GM18873 (cell line): ENCODE measurements at regions not wholly inside any gene's neighbourhood (a gene's known extent, or its start where the extent isn't known, plus 50 kb on each side); places are given as distances from the start of the nearest gene placed in this dataset.

Experiments
- ATAC-seq: cut with Tn5 transposase; IDR thresholded peaks from one replicate; pipeline ENCODE4 v1.9.1; 2021; ENCODE audit warnings: mild to moderate bottlenecking, moderate library complexity, moderate number of reproducible peaks; ENCODE audit not compliant: unreplicated experiment, low FRiP score

DNA sequence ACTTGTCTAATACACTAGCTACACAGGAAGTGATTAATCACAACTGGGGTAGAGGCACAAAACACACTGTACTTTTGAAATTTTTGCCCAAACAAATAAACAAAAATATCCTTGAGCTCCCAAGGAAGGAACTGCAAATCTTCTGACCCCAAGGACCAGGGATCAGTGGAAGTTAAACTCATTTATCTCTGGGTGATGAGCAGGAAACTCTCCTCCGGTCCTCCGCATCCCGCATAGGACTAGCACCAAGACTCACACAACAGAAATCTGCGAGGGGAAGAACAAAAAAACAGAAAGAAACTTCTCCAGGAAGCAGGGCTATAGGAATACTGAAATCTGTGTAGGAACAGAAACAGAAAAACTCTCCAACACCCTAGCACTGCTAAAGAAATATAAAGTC, 650.3 kb downstream of the DCDC2C start:
- ATAC-seq: no peak

DNA sequence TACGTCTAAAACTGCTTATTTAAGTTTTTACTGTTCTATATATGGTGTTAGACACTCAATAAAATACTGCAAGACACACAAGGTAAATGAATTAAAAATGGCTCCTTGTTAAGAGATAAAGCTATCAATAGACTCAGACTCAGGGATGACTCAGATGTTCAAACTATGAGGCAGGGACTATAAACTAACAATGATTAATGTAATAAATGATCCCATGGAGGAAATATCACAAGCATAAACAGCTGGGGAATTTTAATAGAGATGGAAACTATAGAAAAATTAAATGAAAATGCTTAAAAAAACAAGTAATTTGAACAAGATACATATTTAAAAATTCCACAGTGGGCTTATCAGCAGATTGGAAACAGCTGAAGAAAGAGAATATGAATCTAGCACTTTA, 650.8 kb downstream of the DCDC2C start:
- no peak for ATAC-seq

DNA sequence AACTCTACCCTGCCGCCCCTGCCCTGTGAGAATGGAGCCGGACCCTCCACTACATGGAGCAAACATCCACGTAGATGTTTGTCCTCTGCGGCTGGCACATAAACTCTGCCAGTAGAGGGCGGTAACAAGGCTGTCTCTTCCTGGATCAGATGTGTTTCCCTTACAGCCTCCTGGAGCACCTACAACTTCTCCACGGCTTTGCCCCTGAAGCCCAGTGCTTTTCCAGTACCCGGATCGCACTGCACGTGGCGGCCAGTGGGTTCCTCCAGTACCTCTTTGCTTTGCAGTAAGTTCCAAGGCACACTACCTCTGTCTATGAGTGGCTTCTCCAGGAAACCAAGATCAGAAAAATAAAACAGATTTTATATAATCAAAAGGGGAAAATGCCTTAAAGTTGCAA, 651.3 kb downstream of the DCDC2C start:
- ATAC-seq: no peak

DNA sequence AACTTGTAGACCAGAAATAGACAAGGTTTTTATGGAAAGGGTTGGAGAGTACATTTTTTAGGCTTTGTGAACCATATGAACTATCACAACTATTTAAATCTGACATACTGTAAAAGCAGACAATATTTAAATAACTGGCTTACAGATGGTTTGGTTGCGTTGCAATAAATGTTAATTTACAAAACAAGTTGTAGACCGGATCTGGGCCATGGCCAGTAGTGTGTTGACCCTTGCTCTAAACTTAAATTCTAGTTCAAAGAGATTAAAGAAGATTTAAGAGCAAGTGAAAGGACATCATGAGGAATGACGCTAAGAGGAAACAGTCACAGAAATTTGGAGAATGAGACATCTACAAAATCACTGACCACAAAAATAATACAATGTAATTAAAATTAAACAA, 652.7 kb downstream of the DCDC2C start:
- ATAC-seq: no peak

DNA sequence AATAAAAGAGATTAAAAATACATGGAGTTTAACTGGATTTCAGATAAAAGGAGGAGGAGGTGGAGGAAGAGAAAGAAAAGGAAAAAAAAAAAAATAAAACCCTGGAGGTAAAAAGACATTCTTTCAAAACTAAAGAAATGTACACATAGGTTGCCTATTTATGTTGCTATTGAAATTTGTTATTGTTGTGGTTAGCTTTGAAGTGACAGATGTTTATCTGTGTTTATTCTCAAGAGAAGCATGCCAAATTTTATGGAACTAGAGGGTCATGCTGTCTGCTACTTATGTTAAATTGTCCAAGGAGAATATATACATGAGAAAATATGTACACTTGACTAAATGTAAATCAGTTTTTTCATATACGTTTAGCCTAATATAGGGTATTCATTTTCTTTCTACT, 653.2 kb downstream of the DCDC2C start:
- no peak for ATAC-seq

DNA sequence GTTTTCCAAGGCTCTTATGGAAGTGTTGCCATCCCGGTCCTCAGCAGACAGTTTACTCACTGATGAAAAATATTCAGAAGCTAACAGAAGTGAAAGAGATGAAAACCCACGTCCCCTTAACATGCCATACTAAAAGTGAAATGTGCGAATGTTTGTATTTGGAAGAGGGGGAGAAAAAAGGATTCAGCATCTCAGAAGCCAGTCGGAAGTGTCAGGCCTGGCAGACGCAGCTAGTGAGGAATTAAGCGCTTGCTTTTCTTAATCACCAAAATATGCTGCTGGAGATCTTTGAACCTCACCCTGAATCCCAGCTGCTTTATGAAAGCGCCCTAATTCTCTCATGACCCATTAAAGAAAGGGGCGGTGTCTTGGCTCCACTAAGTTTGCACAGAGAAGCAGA, 653.7 kb downstream of the DCDC2C start:
- no peak for ATAC-seq

DNA sequence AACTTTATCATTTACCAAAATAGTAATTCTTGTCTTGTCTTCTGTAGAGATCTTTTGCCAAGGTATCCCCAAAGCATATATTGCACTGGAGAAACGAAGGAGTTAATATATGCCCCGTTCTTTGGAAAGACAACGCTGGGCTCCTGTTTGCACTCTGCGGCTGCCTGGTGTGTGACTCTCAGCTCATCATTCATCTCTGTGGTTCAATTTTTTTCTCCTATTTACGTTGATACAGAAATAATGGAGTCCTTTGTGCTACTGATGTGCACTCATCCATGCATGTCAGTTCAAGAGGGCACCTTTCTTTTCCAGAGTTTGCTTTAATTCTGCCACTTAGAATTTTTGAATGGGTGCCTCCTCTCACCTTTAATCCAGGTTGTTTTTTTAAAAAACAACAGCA, 655.5 kb downstream of the DCDC2C start:
- ATAC-seq: no peak

DNA sequence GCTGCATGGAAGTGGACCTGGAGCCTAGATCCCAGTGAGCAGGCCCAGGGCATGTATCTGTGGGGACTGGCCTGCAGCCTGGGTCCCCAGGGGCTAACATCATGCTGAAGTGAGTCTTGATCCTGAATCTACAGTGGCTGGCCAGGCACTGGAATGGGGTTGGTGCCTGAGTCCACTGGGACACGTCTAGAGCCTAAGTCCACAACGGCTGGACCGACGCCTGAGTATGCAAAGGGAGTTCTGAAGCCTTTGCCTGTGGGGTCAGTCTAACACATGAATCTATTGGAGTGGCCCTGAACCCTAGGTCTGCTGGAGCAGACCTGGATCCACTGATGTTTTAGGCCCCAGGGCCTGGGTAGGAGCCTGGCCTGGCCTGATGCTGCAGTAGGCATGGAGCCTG, 665.5 kb downstream of the DCDC2C start:
- no peak for ATAC-seq

DNA sequence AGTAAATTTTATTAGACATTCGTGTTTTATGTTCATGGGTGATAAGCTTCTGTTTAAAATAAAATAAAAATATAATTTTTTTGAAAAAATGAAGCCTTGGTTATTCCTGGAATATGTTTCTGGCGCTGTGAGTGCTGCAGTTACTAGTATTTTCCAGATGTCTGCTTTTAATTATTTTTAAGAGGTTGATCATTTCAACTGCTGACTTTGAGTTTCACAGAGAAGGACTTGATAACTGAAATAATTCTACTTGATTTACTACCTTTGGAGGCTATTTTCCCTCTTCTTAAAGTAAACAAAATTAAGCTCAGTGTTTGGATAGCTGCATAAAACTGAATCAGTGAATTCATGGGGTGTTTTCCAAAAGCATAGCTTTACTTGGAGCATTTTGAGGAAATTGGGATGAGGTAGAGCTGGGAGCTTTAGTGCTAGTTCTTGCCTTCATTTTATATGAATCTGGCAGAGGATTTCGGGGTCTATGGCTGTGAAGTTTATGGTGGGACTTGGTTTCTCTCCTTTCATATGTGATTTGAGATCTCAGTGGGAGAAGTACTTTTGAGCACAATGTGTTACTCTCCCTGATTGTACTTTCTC, 666.5 kb downstream of the DCDC2C start:
- ATAC-seq: no peak

DNA sequence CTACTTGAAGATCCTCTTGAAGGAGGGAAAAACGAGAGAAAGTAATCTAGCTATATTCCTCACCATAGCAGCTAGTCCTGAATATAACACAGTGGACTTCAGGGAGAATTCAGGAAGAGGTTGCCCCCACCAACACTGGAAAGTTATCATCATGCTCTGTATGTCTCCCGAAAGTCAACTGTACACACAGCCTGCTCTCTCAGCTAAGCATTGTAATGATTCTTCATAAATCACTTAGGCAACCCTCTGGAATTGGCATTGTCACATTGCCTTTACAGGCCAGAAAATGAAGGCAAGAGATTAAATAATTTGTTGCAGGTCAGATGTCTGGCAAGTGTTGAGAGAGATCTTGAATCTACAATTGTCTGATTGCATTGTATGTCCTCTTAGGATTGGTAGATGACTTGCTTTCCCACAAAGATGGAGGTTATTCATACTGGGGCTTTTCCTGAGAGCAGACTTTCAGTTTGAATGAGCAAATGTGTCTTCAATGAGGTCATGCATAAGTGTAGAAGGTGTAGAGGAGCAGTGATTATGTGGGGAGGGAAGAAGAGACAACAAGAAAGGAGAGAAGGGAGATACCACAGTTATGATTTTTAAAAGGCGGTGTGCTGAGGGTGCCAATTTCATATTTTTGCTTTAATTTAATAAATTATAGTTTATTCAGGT, 667.2 kb downstream of the DCDC2C start:
- ATAC-seq: no peak

DNA sequence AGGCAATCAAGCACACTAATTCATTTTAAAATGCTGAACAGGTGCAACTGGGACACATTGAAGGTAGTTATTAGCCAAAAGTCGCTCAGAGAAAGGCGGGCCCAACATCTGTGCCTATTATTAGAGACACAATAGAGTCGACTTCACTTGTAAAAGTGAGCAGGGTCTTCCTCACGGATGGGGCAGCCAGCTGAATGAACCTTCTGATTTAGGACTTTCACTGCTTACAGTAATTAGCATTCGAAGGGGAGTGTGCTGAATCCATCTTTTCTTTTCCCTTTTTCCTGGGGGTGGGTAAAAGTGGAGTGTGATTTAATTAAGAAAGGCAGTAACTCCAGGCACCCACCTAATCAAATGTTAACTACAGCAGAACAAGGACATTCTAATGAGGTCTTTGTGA, 677.7 kb downstream of the DCDC2C start:
- ATAC-seq: no peak

DNA sequence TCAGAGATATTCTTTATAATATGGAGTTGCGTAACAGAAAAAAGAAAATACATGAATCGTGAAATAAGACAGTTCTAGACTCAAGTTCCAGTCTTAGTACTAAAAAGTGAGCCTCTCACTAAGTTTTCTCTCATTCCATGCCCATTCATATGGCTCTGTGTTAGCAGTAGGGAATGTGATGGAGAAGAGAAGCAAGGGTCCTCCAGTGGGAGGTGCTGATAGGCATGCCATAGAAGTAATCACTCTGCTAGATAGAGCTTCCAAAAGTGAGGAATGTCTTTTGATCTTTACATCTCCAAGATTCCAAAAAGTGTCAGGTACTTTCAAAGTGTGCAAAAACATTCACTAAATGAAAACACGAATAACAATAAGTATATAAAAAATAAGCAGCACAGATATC, 678.4 kb downstream of the DCDC2C start:
- no peak for ATAC-seq

DNA sequence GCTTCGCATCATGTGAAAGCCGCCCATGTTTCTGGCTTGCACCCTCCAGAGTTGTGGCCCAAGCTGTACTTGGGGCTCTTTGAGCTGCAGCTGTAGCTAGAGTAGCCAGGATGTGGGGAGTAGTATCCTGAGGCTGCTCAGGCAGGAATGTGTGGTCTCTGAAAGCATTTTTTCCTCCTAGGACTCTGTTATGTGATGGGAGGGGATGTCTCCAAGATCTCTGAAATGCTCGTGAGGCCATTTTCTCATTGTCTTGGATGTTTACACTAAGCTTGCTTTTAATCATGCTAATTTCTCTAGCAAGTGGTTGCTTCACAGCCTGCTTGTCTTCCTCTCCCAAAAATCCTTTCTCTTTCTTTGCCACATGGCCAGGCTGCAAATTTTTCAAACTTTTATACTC, 687.6 kb downstream of the DCDC2C start:
- no peak for ATAC-seq

DNA sequence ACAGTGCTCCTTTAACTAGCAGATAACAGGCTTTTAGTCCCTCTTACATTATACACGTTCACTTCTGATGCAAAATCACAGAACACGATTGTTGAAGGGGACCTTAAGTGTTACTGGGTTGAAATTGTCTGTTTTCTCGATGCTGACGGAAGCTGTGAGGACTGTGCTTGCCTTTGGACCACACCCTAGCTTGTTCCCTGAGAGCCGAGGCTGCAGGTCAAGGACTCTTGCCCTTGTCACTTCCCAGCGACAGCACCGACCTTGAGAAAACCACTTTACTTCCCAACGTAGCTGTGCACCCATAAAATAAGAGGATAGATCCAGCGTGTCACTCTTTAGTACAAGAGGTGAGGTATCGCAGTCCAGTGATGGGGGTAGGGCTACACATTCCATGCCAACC, 701.0 kb downstream of the DCDC2C start:
- no peak for ATAC-seq

DNA sequence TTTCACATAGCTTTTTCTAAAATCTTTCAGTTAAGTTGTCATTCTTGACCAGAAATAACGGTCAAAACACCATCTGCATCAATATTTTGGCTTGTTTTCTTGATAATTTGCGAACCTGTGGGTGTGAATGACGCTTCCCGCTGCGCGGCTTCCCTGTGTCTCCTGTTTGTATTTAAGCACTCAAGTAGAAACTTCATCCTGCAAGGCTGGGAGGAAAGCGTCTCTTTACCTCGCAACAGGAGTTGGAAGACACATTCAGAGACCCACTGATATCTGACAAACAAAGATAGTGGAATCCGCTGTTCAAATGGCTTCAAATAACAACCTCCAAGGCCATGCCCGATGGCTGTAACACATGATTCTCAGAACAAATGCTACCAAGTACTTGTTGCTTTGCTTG, 704.9 kb downstream of the DCDC2C start:
- no peak for ATAC-seq

DNA sequence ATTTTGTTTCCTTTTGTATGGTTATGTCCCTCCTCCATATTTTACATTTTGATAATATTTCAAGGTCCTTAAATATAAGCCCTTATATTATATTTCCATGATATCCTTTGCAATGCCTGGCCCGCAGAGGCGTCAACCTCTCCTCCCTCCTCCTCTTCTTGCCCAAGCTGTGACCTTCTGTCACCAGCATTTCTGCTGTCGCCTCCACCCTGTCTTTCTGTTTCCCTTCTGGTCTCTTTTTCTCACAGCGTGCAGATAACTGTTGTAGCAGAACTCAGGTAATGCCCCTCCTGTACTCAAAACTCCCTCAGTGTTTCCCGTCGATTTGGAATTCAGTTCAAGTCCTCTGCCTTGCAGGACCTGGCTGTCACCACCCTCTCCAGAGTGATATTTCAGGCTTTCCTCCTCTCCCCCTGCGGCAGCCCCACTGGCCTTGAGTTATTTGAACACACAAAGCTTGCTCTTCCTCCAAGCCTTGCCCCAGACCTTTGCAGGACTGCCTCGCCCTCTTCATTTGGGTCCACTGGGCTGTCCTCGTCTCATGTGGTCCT, 709.3 kb downstream of the DCDC2C start:
- no peak for ATAC-seq

DNA sequence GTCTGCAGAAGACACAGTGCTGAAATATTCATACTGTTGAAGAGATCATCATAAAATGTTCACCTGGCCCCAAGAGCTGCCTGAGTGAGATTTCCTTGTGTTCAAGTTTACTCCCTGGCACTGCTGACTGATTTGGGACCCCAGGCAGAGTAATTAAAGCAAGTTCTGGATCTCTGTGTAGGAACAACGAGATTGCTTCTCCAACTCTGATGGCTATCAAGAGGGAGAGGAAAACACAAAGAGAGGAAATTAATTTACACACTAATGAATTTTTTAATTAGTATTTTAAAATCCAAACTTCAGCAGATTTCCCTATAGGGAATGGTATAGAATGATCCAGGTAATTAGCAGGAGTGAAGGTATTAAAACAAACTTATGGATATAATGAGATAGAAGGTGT, 711.8 kb downstream of the DCDC2C start:
- no peak for ATAC-seq

DNA sequence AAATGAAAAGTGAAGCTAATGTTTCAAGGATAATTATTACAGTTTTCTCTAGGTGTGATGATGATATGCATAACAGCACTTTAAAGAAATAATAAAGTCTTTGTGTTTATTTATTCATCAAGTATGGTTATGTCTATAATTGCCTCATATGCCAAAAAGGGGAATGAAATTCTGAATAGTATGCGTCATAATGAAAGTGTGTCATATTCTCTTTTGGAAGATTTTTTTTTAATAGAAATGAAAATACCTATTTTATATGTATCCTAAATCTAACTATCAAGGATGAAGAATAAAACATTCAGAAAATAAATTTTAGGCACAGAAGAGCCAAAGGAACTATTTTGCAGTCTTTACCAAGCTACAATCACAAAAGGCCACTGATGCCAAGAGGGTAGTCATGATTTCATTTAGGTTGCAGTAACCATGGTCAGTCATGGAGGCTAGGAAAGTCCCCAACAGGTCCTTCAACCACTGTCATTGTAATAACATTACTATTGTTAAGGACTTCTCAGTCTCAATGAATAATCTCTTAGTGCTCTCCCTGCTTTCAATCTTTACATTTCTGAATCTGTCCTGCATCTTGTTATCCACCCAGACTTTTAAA, 712.5 kb downstream of the DCDC2C start:
- no peak for ATAC-seq

DNA sequence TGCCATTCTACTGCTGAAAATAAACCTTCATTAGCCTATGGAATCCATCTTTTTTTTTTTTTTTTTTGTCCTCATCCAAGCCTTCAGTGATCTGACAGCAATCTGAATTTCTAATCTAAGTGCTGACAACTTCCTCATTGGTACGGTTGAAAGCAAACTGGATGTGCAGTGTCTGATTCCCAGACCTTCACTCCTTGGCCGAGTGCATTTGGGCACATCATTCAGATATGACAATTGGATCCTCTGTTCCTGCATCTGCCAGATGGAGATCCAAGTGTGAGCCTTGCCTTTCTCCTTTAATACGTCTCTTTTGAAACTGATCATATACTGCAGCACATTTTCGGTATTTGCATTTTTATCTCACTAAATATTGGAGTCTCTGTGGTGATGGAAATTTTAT, 713.1 kb downstream of the DCDC2C start:
- ATAC-seq: no peak

DNA sequence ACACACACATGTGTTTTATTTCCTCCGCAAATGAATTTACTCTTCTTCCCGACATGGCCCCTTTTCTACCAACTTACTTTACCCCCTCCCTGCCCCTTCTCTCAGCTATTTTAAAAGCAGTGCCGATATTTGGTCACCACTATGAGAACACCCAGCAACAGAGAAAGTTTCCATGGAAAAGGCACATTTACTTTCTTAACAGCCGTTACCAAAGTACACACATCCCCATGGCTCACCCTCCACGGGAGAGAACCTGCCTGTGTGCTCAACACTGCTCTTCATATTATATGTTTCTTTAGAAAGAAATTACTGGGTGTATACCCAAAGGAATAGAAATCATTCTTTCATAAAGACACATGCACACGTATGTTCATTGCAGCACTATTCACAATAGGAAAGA, 714.4 kb downstream of the DCDC2C start:
- ATAC-seq: no peak

DNA sequence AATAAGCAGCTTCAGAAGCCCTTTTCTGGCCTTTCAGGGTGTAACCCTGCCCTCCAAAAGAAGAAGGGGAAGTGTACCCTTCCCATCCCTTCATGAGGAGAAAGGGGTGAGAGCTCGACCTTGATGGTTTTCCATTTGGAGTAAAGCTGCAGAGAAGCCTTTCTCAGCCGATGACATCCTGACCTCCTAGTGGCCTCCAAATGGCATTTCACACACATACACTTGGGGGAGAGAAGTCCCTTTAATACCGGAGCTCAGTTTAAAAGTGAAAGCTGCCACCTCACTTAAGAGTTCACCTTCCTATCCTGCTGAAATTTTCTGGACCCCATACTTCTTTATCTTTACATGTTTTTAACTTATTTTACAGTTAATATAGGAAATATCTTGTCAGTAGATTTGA, 716.7 kb downstream of the DCDC2C start:
- no peak for ATAC-seq

DNA sequence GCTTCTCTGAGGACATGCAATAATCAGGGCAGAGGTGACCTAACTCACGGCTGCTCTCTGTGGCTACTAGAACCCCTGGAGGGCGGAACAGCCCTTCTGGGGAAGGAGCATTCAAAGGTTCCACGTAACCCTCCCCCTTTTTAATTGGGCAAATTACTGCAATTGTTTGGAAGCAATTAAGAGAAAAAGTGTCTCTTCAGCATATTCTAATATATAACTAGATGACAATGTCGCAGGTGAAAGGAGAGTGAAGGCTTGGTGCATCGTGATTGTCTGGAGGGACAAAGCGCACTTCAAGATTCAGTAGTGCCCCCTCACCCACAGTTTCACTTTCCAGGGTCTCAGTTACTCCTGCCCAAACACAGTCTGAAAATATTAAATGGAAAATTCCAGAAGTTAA, 720.8 kb downstream of the DCDC2C start:
- no peak for ATAC-seq
